Limb (tissue), 2 donors: ENCODE measurements at regions not wholly inside any gene's neighbourhood (a gene's known extent, or its start where the extent isn't known, plus 50 kb on each side); places are given as distances from the start of the nearest gene placed in this dataset.
"Not testable (repeated sequence)": the region's sequence is repeated elsewhere in the genome, so short reads cannot be mapped to it uniquely, and the experiment has no call there.

Experiments
- DNase-seq, 2 donors: peaks; one replicate each; pipeline ENCODE4 v3.0.0-alpha.2; 2016; ENCODE audit errors: extremely low spot score in 2 of 2

- not testable (repeated sequence) for DNase-seq
Observed at GRCh38 chr2:52337786-52338185, 1305.9 kb upstream of the NRXN1 start.

GRCh38 chr2:52336951-52337350 lies 1305.0 kb upstream of the NRXN1 start:
- DNase-seq = no peak

- no peak for DNase-seq
Observed at GRCh38 chr2:52335727-52336126, 1303.8 kb upstream of the NRXN1 start.

- no peak for DNase-seq
Observed at GRCh38 chr2:52334185-52334584, 1302.3 kb upstream of the NRXN1 start.

DNA sequence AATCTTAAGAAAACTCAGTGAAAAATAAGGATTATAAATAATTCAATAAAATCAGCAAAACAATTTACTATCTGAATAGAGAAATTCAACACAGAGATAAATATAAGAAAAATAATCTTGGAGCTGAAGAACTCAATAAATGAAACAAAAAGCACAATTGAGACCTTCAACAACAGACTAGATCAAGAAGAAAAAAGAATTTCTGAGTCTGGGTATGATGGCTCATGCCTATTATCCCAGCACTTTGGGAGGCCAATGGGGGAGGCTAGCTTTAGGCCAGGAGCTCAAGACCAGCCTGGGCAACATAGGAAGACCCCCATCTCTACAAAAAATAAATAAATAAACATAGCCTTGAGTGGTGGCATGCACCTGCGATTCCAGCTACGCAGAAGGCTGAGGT lies 1295.7 kb upstream of the NRXN1 start:
- DNase-seq = no peak

- DNase-seq = no peak
Observed at GRCh38 chr2:52314231-52314630, 1282.3 kb upstream of the NRXN1 start.

DNA sequence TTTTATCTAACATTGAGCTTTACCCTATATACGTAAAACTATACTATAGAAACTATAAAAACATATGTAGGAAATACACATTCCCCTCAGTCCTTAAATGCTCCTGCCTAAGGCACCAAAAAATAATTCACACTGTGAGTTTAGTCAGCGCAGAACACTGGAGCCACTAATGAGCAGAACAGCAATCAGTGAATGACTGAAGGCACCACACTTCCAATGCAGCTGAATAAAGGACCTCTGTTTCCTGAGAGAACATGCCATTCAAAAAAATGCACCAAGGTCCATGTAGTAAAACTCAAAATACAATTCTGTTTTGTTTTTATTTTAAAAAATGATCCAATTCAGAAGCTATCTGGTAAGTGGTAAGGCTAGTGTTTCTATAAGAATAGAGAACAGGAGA lies 1280.6 kb upstream of the NRXN1 start:
- DNase-seq = no peak

GRCh38 chr2:52311862-52312261 lies 1279.9 kb upstream of the NRXN1 start:
- DNase-seq = no peak

DNA sequence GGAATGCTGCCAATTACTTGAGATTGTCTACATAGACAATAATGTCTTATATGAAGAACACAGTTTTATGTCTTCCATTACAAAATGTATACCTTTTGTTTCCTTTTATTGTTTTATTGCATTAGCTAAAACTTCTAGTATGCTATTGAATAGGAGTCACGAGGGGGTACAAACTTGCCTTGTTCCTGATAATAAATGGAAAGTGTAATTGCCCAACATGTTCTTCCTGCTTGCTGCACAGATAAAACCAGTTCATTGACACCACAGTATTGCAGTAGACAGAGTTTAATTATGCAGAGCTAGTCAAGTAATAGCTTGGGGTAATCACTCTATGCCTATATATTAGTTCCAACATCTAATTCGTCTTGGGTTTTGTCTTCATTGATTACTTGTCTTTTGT lies 1276.2 kb upstream of the NRXN1 start:
- no peak for DNase-seq

DNA sequence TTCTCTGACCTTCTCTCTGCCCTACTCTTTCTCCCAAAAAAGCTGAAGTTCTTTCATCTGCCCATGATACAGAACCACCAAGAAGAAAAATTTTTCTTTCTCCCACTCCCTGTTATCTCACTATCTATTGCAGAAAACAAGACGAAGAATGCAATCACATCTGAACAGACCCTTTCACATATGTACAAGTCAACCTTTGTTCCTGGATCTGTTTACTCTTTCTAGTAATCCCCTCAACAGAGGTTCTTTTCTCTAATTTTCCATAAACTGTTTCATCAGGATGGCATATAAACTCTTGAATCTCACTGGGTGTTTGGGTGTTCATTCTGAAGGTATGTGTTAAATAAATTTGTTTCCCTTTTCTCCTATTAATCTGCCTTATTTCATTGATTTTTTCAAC lies 1262.7 kb upstream of the NRXN1 start:
- no peak for DNase-seq

DNA sequence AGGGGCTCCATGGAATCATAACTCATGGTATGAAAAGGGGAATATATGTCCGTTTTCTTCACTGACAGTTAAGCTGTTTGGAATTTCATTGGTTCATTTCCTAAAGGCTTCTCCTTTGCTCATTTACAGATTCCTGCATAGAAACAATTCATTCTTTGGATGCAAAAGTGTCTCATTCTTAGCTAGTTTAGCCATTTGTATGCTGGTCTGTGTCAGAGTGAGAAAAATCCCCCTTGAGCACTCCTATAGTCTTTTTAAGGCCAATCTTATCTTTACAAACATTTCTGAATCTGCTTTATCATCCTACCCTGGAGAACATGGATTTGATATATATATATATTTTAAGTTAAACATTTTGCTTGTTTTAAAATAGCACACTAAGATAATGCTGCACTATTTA lies 1260.9 kb upstream of the NRXN1 start:
- no peak for DNase-seq

DNA sequence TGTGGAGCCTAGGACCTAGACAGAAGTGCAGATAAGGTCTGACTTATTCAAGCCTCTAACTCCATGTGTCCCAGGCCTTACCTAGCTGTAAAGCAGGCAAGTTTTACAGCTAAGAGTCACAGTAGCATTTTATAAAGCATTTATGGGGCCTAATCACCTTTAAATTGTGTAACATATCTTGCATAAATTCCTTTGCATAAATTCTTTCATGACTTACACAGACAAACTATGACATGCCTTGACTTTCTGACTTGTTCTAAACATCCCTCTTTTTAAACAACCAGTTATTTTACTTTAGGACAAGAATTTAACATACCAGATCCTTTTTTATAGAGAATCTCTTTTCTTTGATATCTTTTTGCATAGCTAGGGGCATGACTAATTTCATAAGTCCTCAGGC lies 1257.8 kb upstream of the NRXN1 start:
- DNase-seq = no peak

DNA sequence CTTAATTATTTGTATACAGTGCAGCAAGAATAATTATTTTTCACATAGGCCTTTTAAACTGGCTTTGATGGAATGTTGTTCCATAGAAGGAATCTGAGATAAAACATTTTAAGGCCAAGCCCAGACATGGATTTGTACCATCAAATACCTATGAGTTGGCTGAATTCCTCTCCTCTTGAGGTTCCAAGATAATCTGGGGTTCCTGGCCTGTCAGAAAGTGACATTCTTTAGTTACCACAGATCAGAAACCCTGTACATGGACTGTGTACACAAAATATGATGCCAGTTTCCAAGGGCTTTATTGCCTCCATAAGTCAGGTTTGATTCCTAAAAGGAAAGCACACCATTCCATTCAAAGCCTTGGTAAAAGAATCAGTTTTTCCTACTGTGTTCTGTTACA lies 1256.7 kb upstream of the NRXN1 start:
- DNase-seq = no peak

GRCh38 chr2:52269696-52270485 lies 1238.0 kb upstream of the NRXN1 start:
- no peak for DNase-seq

GRCh38 chr2:52264911-52265310 lies 1233.0 kb upstream of the NRXN1 start:
- no peak for DNase-seq

GRCh38 chr2:52264488-52264887 lies 1232.6 kb upstream of the NRXN1 start:
- DNase-seq = no peak

DNA sequence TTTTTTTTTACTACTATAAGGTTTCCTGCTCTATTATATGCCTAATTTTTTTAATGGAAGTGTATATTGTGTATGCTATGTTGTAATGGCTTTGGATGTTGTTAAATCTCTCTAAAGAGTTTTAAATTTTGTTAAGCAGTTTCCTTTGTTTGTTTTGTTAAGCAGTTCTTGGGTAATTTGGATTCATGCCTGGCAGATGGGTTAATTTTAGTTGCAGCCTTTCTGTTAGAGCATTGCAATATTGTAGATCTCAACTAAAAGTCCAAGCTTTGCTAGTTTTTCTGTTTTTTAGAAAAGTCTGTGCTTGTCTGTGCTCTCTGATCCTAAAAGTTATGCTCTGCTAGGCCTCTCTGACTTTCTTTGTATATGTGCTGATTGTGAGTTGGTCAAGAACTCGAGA lies 1229.0 kb upstream of the NRXN1 start:
- no peak for DNase-seq

- not testable (repeated sequence) for DNase-seq
Observed at GRCh38 chr2:52258967-52259366, 1227.0 kb upstream of the NRXN1 start.

GRCh38 chr2:52258038-52258437 lies 1226.1 kb upstream of the NRXN1 start:
- no peak for DNase-seq

DNA sequence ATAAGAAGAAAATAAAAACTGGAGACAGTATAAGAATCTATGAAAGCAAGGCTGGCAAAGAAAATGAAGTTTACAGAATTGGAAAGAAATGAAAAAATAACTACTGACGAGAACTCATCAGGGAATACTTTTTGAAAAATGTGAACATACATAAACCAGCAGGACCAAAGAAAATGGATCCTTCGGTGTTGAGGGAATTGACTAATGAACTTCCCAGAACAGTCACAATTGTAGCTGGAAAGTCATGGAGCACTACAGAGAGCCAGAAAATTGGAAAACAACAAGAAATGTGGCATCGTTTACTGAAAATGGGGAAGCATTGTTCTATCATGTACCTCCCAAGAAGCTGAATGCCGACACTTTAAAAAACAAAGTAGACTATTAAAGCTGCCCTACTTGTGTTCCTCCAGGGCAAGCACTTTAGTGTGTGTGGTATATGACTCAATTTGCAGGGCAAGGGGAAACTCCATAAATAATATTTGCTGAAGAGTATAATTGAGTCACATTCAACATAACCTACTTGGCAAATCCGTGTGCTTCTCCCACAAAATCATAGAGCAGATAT lies 1221.6 kb upstream of the NRXN1 start:
- DNase-seq = peak in 1 of 2 donors; percentile 6

- DNase-seq = no peak
Observed at GRCh38 chr2:52238782-52239181, 1206.8 kb upstream of the NRXN1 start.

- no peak for DNase-seq
Observed at GRCh38 chr2:52222128-52222527, 1190.2 kb upstream of the NRXN1 start.

GRCh38 chr2:52220393-52220792 lies 1188.5 kb upstream of the NRXN1 start:
- DNase-seq = no peak
